Sigmoid colon (tissue), 6 donors: ENCODE measurements at regions not wholly inside any gene's neighbourhood (a gene's known extent, or its start where the extent isn't known, plus 50 kb on each side); places are given as distances from the start of the nearest gene placed in this dataset.

Experiments used
- DNase-seq: peaks from one replicate; pipeline ENCODE4 v3.0.0-alpha.2; 2019
- H3K27ac ChIP-seq, 4 donors: fragments of 200-600 bp; sonication (generic); one replicate each; pipeline ENCODE4 v1.5.1; 2016 to 2019; ENCODE audit warnings: mild to moderate bottlenecking in 1 of 4
- H3K27me3 ChIP-seq, 3 donors: fragments of 200-600 bp; sonication (generic); one replicate each; pipeline ENCODE4 v1.5.1; 2019; ENCODE audit warnings: mild to moderate bottlenecking in 1 of 3
- H3K36me3 ChIP-seq, 4 donors: fragments of 200-600 bp; sonication (generic); one replicate each; pipeline ENCODE4 v1.5.1; 2016 to 2019
- H3K4me1 ChIP-seq, 4 donors: fragments of 200-600 bp; sonication (generic); one replicate each; pipeline ENCODE4 v1.5.1; 2017 to 2019
- H3K4me3 ChIP-seq, 4 donors: fragments of 200-600 bp; sonication (generic); one replicate each; pipeline ENCODE4 v1.5.1; 2017 to 2019; ENCODE audit warnings: mild to moderate bottlenecking in 2 of 4, moderate library complexity in 1 of 4
- H3K9me3 ChIP-seq, 4 donors: fragments of 200-600 bp in 3 of 4; sonication (generic) in 3 of 4; one replicate each; pipeline versions ENCODE4 v1.5.1 to v1.6.1; 2013 to 2019
- EP300 ChIP-seq, 4 donors: sonication (generic); formaldehyde crosslinking; IDR thresholded peaks; one replicate each; pipeline ENCODE4 v1.6.1; 2017; ENCODE audit warnings: antibody characterized with exemption in 4 of 4
- POLR2A ChIP-seq, 2 donors: fragments of 450-650 bp; IDR thresholded peaks; one replicate each; pipeline ENCODE4 v1.6.1; 2016; ENCODE audit warnings: antibody characterized with exemption in 2 of 2, mild to moderate bottlenecking in 2 of 2, moderate library complexity in 2 of 2
- POLR2AphosphoS5 ChIP-seq, 4 donors: sonication (generic); formaldehyde crosslinking; IDR thresholded peaks; one replicate each; pipeline ENCODE4 v1.6.1; 2017; ENCODE audit warnings: antibody characterized with exemption in 4 of 4
- WGBS, 2 donors: extraction: QIAGEN DNeasy Blood & Tissue Kit; methylation state at CpG; one replicate each; pipeline ENCODE4 v1.1.7; 2013; 5-methylcytosine and 5-hydroxymethylcytosine counted together
- intact Hi-C: fragments of 100-400 bp; cut with DNase I; formaldehyde crosslinking; loops from one replicate; pipeline ENCODE4 v1.15.1; 2023
- TF ChIP-seq, protein P1 (sequence below), 4 experiments: fragments of 450-650 bp in 3 of 4; fragments of 200-600 bp in 1 of 4; IDR thresholded peaks; one replicate each; pipeline ENCODE4 v1.5.1; 2016 to 2019; ENCODE audit warnings: antibody characterized with exemption in 4 of 4, mild to moderate bottlenecking in 3 of 4, moderate library complexity in 2 of 4
- donor health status: healthy with polysubstance abuse.
- donor health status: healthy.

- Histone ChIP-seq H3K4me1 (peaks cover 0 to 13% (median 11%) of the 10 kb centered on the region in 4 donors), H3K4me3 (no peak overlapping the region), H3K36me3 (no peaks in the 10 kb centered on the region), H3K27me3 (no peaks in the 10 kb centered on the region), H3K27ac (no peak overlapping the region), H3K9me3 (peaks cover 0 to 10% (median 0%) of the 10 kb centered on the region in 4 donors)
- TF ChIP-seq, protein P1, sequence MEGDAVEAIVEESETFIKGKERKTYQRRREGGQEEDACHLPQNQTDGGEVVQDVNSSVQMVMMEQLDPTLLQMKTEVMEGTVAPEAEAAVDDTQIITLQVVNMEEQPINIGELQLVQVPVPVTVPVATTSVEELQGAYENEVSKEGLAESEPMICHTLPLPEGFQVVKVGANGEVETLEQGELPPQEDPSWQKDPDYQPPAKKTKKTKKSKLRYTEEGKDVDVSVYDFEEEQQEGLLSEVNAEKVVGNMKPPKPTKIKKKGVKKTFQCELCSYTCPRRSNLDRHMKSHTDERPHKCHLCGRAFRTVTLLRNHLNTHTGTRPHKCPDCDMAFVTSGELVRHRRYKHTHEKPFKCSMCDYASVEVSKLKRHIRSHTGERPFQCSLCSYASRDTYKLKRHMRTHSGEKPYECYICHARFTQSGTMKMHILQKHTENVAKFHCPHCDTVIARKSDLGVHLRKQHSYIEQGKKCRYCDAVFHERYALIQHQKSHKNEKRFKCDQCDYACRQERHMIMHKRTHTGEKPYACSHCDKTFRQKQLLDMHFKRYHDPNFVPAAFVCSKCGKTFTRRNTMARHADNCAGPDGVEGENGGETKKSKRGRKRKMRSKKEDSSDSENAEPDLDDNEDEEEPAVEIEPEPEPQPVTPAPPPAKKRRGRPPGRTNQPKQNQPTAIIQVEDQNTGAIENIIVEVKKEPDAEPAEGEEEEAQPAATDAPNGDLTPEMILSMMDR (IDR thresholded peaks at IDR 0.05), result no peak
- no peak for TF ChIP-seq POLR2A (IDR thresholded peaks at IDR 0.05)
- DNase-seq, result no peak
- intact Hi-C loops, result no loop called here
- 79 to 90% methylated on average over 3 of the region's 3 CpGs for WGBS, 2 donors
Measured at GRCh38 chr7:153393666-153394065, 634.1 kb downstream of the ACTR3B start.

DNA sequence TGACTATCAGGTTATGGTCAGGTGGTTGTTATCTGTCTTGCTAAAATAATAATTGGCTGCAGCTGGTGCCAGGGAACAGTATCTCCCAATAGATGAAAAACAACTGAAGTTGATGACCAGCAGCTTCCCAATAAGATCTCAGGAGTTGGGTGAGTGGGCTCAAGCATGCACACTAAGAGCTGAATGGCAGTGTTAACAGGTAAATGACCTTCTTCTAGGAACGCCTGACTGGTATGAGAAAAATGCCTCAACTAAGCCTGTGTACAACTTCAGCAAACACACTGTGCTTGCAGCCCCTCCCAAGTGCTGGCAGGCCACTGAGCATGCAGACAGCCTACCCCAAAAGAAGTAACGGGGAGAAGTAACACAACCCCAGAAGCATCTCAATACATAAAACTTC, 636.9 kb downstream of the ACTR3B start:
- H3K4me1 ChIP-seq, result no peaks in the 10 kb centered on the region
- TF ChIP-seq POLR2A (IDR thresholded peaks at IDR 0.05), result no peak
- TF ChIP-seq POLR2AphosphoS5 (IDR thresholded peaks at IDR 0.05), result no peak
- TF ChIP-seq EP300 (IDR thresholded peaks at IDR 0.05), result no peak
- TF ChIP-seq, protein P1 (IDR thresholded peaks at IDR 0.05), result no peak
- H3K36me3 ChIP-seq, result no peaks in the 10 kb centered on the region
- H3K27me3 ChIP-seq, result no peaks in the 10 kb centered on the region
- intact Hi-C loops, result no loop called here
- no peak overlapping the region for H3K27ac ChIP-seq
- H3K9me3 ChIP-seq, result peaks cover 0 to 10% (median 0%) of the 10 kb centered on the region in 4 donors
- no peak overlapping the region for H3K4me3 ChIP-seq
- DNase-seq, result no peak
- 74 to 89% methylated on average over 2 of the region's 2 CpGs for WGBS, 2 donors

DNA sequence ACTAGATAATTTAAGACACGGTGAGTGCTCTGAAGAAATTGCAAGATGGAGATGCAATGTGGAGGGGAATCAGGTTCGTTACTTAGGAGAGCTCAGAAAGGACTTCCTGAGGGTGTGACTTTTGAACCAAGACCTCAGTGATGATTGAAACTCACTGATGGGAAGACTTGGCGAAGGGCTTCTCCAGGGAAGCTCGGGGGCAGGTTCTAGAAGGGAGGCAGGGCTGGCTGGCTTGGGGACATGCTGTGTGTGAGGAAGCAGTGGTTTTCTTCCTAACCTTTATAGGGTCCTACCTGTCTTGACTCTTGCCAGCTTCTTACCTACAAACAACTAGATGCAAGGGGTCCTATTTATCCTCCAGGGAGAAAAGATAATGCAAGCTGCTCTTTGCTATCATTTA, 637.9 kb downstream of the ACTR3B start:
- no peak overlapping the region for H3K4me3 ChIP-seq

DNA sequence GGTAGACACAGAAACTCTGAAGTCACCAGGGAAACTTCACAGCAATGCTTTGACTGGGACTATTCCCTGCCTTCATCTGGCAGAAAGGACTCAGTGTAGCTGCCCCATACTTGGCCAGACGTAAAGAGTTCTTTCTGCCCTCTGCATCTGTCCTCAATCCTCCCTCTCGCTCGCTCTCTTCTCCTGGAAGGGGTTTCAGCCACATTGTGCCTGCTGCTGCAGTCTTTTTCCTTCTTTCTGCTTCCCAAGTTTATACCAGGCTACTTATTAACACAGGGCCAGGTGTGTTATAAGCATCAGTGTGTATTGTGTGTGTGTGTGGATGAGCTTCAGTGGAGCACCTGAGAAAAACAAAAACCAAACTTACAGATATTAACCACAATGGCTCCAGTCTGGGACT, 638.4 kb downstream of the ACTR3B start:
- H3K27ac ChIP-seq, result no peak overlapping the region
- WGBS, 2 donors, result 84 to 89% methylated on average over 3 of the region's 3 CpGs
- H3K9me3 ChIP-seq, result peaks cover 0 to 10% (median 0%) of the 10 kb centered on the region in 4 donors
- no peaks in the 10 kb centered on the region for H3K4me1 ChIP-seq
- TF ChIP-seq EP300 (IDR thresholded peaks at IDR 0.05) (no peak), POLR2A (IDR thresholded peaks at IDR 0.05) (no peak), POLR2AphosphoS5 (IDR thresholded peaks at IDR 0.05) (no peak)
- TF ChIP-seq, protein P1 (IDR thresholded peaks at IDR 0.05), result no peak
- no peaks in the 10 kb centered on the region for H3K27me3 ChIP-seq
- H3K36me3 ChIP-seq, result no peaks in the 10 kb centered on the region
- DNase-seq, result no peak
- intact Hi-C loops, result no loop called here
- no peak overlapping the region for H3K4me3 ChIP-seq

More for the DNA sequence above, 637.9 kb downstream of the ACTR3B start:
- peaks cover 0 to 10% (median 0%) of the 10 kb centered on the region in 4 donors for H3K9me3 ChIP-seq
- DNase-seq, result no peak
- no peak overlapping the region for H3K27ac ChIP-seq
- H3K36me3 ChIP-seq, result no peaks in the 10 kb centered on the region
- H3K27me3 ChIP-seq, result no peaks in the 10 kb centered on the region
- no peaks in the 10 kb centered on the region for H3K4me1 ChIP-seq
- 64 to 81% methylated on average over 4 of the region's 4 CpGs for WGBS, 2 donors
- no peak for TF ChIP-seq POLR2AphosphoS5 (IDR thresholded peaks at IDR 0.05)
- no peak for TF ChIP-seq EP300 (IDR thresholded peaks at IDR 0.05)
- TF ChIP-seq, protein P1 (IDR thresholded peaks at IDR 0.05), result no peak
- TF ChIP-seq POLR2A (IDR thresholded peaks at IDR 0.05), result no peak
- intact Hi-C loops, result no loop called here

DNA sequence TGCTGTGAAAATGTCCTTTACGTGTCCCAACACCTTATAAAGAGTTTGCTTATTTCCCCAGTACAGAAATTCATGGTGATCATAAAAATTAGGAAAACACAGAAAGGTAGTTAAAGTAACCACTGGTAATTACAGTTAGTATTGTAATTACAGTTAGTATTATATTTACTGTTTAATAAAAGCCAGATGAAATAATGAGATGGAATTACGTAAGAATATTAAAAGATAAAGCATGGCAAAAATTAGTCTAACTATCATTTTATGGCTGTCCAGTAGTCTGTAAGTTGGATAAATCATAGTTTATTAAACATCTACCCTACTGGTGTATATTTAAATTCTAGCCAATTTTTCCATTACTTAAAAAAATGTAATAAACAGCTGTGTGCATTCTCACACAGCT, 638.8 kb downstream of the ACTR3B start:
- TF ChIP-seq, protein P1 (IDR thresholded peaks at IDR 0.05), result no peak
- TF ChIP-seq EP300 (IDR thresholded peaks at IDR 0.05) (no peak), POLR2AphosphoS5 (IDR thresholded peaks at IDR 0.05) (no peak), POLR2A (IDR thresholded peaks at IDR 0.05) (no peak)
- Histone ChIP-seq H3K4me3 (no peak overlapping the region), H3K27ac (no peak overlapping the region), H3K27me3 (no peaks in the 10 kb centered on the region), H3K4me1 (no peaks in the 10 kb centered on the region), H3K36me3 (no peaks in the 10 kb centered on the region), H3K9me3 (peaks cover 0 to 11% (median 0%) of the 10 kb centered on the region in 4 donors)
- WGBS, 2 donors, result 81% methylated on average over 2 of the region's 2 CpGs
- no peak for DNase-seq
- intact Hi-C loops, result no loop called here
